ENCODE measurements at regions not wholly inside any gene's neighbourhood (a gene's known extent, or its start where the extent isn't known, plus 50 kb on each side); places are given as distances from the start of the nearest gene placed in this dataset.
"Not testable (repeated sequence)": the region's sequence is repeated elsewhere in the genome, so short reads cannot be mapped to it uniquely, and the experiment has no call there.

GRCh38 chr1:119191325-119191724 lies 50.9 kb upstream of the WARS2 start:
- intact Hi-C loops (cut with DNase I): no loop called here
- no peak for DNase-seq (ENCODE audit: low spot score)

- intact Hi-C loops (cut with DNase I): no loop called here
- no peak for DNase-seq (ENCODE audit: low spot score)
Observed at GRCh38 chr1:119204197-119204960, 63.9 kb upstream of the WARS2 start.

- DNase-seq (ENCODE audit: low spot score): no peak
- intact Hi-C loops (cut with DNase I): no loop called here
Observed at GRCh38 chr1:119204961-119205357, 64.5 kb upstream of the WARS2 start.

- no peak for DNase-seq (ENCODE audit: low spot score)
- intact Hi-C loops (cut with DNase I): no loop called here
Observed at GRCh38 chr1:119209061-119209460, 68.6 kb upstream of the WARS2 start.

GRCh38 chr1:119209596-119210295 lies 69.3 kb upstream of the WARS2 start:
- no peak for DNase-seq (ENCODE audit: low spot score)

GRCh38 chr1:119210296-119210649 lies 69.8 kb upstream of the WARS2 start:
- intact Hi-C loops (cut with DNase I): no loop called here
- DNase-seq (ENCODE audit: low spot score): no peak

More at GRCh38 chr1:119209596-119210295, 69.3 kb upstream of the WARS2 start:
- intact Hi-C loops (cut with DNase I): no loop called here

- intact Hi-C loops (cut with DNase I); DNase-seq (ENCODE audit: low spot score): not testable (repeated sequence)
Observed at GRCh38 chr1:119213213-119213612, 72.8 kb upstream of the WARS2 start.

GRCh38 chr1:119214961-119215360 lies 74.5 kb upstream of the WARS2 start:
- intact Hi-C loops (cut with DNase I); DNase-seq (ENCODE audit: low spot score): not testable (repeated sequence)

- intact Hi-C loops (cut with DNase I): no loop called here
- DNase-seq (ENCODE audit: low spot score): no peak
Observed at GRCh38 chr1:119217309-119217828, 76.9 kb upstream of the WARS2 start.

- intact Hi-C loops (cut with DNase I): no loop called here
- DNase-seq (ENCODE audit: low spot score): no peak
Observed at GRCh38 chr1:119219711-119220110, 79.3 kb upstream of the WARS2 start.

- intact Hi-C loops (cut with DNase I): no loop called here
- no peak for DNase-seq (ENCODE audit: low spot score)
Observed at GRCh38 chr1:119220991-119221390, 80.5 kb upstream of the WARS2 start.

- intact Hi-C loops (cut with DNase I): no loop called here
- no peak for DNase-seq (ENCODE audit: low spot score)
Observed at GRCh38 chr1:119222271-119222670, 81.8 kb upstream of the WARS2 start.

GRCh38 chr1:119225265-119225664 lies 84.8 kb upstream of the WARS2 start:
- intact Hi-C loops (cut with DNase I): no loop called here
- no peak for DNase-seq (ENCODE audit: low spot score)

GRCh38 chr1:119225831-119226230 lies 85.4 kb upstream of the WARS2 start:
- intact Hi-C loops (cut with DNase I): no loop called here
- no peak for DNase-seq (ENCODE audit: low spot score)

- intact Hi-C loops (cut with DNase I): no loop called here
- DNase-seq (ENCODE audit: low spot score): no peak
Observed at GRCh38 chr1:119226321-119226720, 85.9 kb upstream of the WARS2 start.

GRCh38 chr1:119226913-119227312 lies 86.5 kb upstream of the WARS2 start:
- no peak for DNase-seq (ENCODE audit: low spot score)
- intact Hi-C loops (cut with DNase I): no loop called here

GRCh38 chr1:119227456-119227855 lies 87.0 kb upstream of the WARS2 start:
- no peak for DNase-seq (ENCODE audit: low spot score)
- intact Hi-C loops (cut with DNase I): no loop called here

GRCh38 chr1:119228335-119229080 lies 88.1 kb upstream of the WARS2 start:
- no peak for DNase-seq (ENCODE audit: low spot score)
- intact Hi-C loops (cut with DNase I): no loop called here

- intact Hi-C loops (cut with DNase I): no loop called here
- DNase-seq (ENCODE audit: low spot score): no peak
Observed at GRCh38 chr1:119235120-119235519, 94.7 kb upstream of the WARS2 start.

- no peak for DNase-seq (ENCODE audit: low spot score)
- intact Hi-C loops (cut with DNase I): no loop called here
Observed at GRCh38 chr1:119245881-119246280, 105.4 kb upstream of the WARS2 start.

Data from cardiac septum (tissue), 1 donor.